ENCODE measurements at regions not wholly inside any gene's neighbourhood (a gene's known extent, or its start where the extent isn't known, plus 50 kb on each side); places are given as distances from the start of the nearest gene placed in this dataset.

- DNase-seq (ENCODE audit: low read depth in 2 of 3, low spot score in 2 of 3) = peak; percentile 7 to 42 (median 20)
Observed at GRCh38 chr12:127559349-127560040, 707.5 kb upstream of the TMEM132C start.

GRCh38 chr12:127560041-127560478 lies 706.9 kb upstream of the TMEM132C start:
- DNase-seq (ENCODE audit: low read depth in 2 of 3, low spot score in 2 of 3) = no peak

GRCh38 chr12:127562816-127563215 lies 704.2 kb upstream of the TMEM132C start:
- no peak for DNase-seq (ENCODE audit: low read depth in 2 of 3, low spot score in 2 of 3)

GRCh38 chr12:127565241-127565640 lies 701.7 kb upstream of the TMEM132C start:
- DNase-seq (ENCODE audit: low read depth in 2 of 3, low spot score in 2 of 3) = no peak

- no peak for DNase-seq (ENCODE audit: low read depth in 2 of 3, low spot score in 2 of 3)
Observed at GRCh38 chr12:127567531-127567930, 699.4 kb upstream of the TMEM132C start.

- no peak for DNase-seq (ENCODE audit: low read depth in 2 of 3, low spot score in 2 of 3)
Observed at GRCh38 chr12:127570387-127570786, 696.6 kb upstream of the TMEM132C start.

GRCh38 chr12:127570793-127571360 lies 696.1 kb upstream of the TMEM132C start:
- no peak for DNase-seq (ENCODE audit: low read depth in 2 of 3, low spot score in 2 of 3)

- no peak for DNase-seq (ENCODE audit: low read depth in 2 of 3, low spot score in 2 of 3)
Observed at GRCh38 chr12:127571578-127571977, 695.4 kb upstream of the TMEM132C start.

GRCh38 chr12:127579446-127579845 lies 687.5 kb upstream of the TMEM132C start:
- DNase-seq (ENCODE audit: low read depth in 2 of 3, low spot score in 2 of 3) = no peak

- DNase-seq (ENCODE audit: low read depth in 2 of 3, low spot score in 2 of 3) = no peak
Observed at GRCh38 chr12:127582074-127582473, 684.9 kb upstream of the TMEM132C start.

GRCh38 chr12:127583041-127583440 lies 683.9 kb upstream of the TMEM132C start:
- DNase-seq (ENCODE audit: low read depth in 2 of 3, low spot score in 2 of 3) = no peak

- no peak for DNase-seq (ENCODE audit: low read depth in 2 of 3, low spot score in 2 of 3)
Observed at GRCh38 chr12:127588249-127588648, 678.7 kb upstream of the TMEM132C start.

GRCh38 chr12:127589541-127589940 lies 677.4 kb upstream of the TMEM132C start:
- DNase-seq (ENCODE audit: low read depth in 2 of 3, low spot score in 2 of 3) = no peak

GRCh38 chr12:127590868-127591267 lies 676.1 kb upstream of the TMEM132C start:
- no peak for DNase-seq (ENCODE audit: low read depth in 2 of 3, low spot score in 2 of 3)

GRCh38 chr12:127592245-127592644 lies 674.7 kb upstream of the TMEM132C start:
- DNase-seq (ENCODE audit: low read depth in 2 of 3, low spot score in 2 of 3) = no peak

- DNase-seq (ENCODE audit: low read depth in 2 of 3, low spot score in 2 of 3) = no peak
Observed at GRCh38 chr12:127594351-127594970, 672.5 kb upstream of the TMEM132C start.

GRCh38 chr12:127595506-127595905 lies 671.5 kb upstream of the TMEM132C start:
- DNase-seq (ENCODE audit: low read depth in 2 of 3, low spot score in 2 of 3) = no peak

- DNase-seq (ENCODE audit: low read depth in 2 of 3, low spot score in 2 of 3) = no peak
Observed at GRCh38 chr12:127596891-127597290, 670.1 kb upstream of the TMEM132C start.

GRCh38 chr12:127599436-127599835 lies 667.5 kb upstream of the TMEM132C start:
- DNase-seq (ENCODE audit: low read depth in 2 of 3, low spot score in 2 of 3) = no peak

GRCh38 chr12:127600211-127600610 lies 666.8 kb upstream of the TMEM132C start:
- DNase-seq (ENCODE audit: low read depth in 2 of 3, low spot score in 2 of 3) = no peak

- DNase-seq (ENCODE audit: low read depth in 2 of 3, low spot score in 2 of 3) = no peak
Observed at GRCh38 chr12:127606476-127607015, 660.4 kb upstream of the TMEM132C start.

- no peak for DNase-seq (ENCODE audit: low read depth in 2 of 3, low spot score in 2 of 3)
Observed at GRCh38 chr12:127607146-127607725, 659.7 kb upstream of the TMEM132C start.

Data from activated CD8-positive, alpha-beta memory T cell treated with anti-CD3 and anti-CD28 coated beads for 48 hours (primary cell).